ENCODE measurements at regions not wholly inside any gene's neighbourhood (a gene's known extent, or its start where the extent isn't known, plus 50 kb on each side); places are given as distances from the start of the nearest gene placed in this dataset.

DNA sequence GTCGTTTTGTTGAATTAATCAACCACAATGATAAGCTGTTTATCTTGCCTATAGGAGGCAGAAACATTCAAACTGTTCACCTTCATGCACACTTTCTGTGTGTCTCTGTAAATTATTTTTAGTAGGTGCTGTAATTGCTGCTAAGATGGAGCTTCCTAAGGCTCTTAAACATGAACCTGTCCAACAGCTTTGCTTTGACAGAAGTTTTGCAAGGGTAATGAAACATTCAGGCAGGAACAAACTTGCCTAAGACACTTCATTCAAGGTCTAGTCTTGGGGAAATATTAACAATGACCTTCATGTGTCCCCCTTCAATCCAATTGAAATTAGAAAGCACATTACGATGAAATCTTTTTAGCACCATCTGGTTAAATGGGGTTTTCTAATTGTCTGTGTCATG lies 156.1 kb downstream of the DIPK2A start:
- peaks cover 14% of the 10 kb centered on the region for H3K9me3 Mint-ChIP-seq
- Histone ChIP-seq H3K4me3 (ENCODE audit: low read length) (peak overlapping the region; percentile 36), H3K9me3 (ENCODE audit: control insufficient read depth, low read length) (peaks cover 10% of the 10 kb centered on the region), H3K9ac (ENCODE audit: extremely low read depth, low read length, poor library complexity, severe bottlenecking) (no peak overlapping the region), H3K36me3 (ENCODE audit: control insufficient read depth, insufficient read depth, low read length) (no peaks in the 10 kb centered on the region), H3K27me3 (ENCODE audit: control insufficient read depth, insufficient read depth, low read length, poor library complexity, severe bottlenecking) (no peaks in the 10 kb centered on the region), H3K27ac (ENCODE audit: low read depth, low read length) (peak overlapping the region; percentile 80), H3K4me1 (ENCODE audit: control insufficient read depth, insufficient read depth, low read length) (peaks cover 3% of the 10 kb centered on the region)
- H3K4me3 Mint-ChIP-seq = peak overlapping the region; percentile 1
- H3K36me3 Mint-ChIP-seq (ENCODE audit: low read depth) = no peaks in the 10 kb centered on the region
- TF ChIP-seq, protein P1, sequence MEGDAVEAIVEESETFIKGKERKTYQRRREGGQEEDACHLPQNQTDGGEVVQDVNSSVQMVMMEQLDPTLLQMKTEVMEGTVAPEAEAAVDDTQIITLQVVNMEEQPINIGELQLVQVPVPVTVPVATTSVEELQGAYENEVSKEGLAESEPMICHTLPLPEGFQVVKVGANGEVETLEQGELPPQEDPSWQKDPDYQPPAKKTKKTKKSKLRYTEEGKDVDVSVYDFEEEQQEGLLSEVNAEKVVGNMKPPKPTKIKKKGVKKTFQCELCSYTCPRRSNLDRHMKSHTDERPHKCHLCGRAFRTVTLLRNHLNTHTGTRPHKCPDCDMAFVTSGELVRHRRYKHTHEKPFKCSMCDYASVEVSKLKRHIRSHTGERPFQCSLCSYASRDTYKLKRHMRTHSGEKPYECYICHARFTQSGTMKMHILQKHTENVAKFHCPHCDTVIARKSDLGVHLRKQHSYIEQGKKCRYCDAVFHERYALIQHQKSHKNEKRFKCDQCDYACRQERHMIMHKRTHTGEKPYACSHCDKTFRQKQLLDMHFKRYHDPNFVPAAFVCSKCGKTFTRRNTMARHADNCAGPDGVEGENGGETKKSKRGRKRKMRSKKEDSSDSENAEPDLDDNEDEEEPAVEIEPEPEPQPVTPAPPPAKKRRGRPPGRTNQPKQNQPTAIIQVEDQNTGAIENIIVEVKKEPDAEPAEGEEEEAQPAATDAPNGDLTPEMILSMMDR (conservative IDR thresholded peaks at IDR 0.05) = no peak
- H3K4me1 Mint-ChIP-seq = peaks cover 20% of the 10 kb centered on the region
- no peak for DNase-seq
- 79 to 86% methylated on average over 1 to 2 of the region's 2 CpGs for WGBS, 2 experiments (ENCODE audit: insufficient coverage in 1 of 2, insufficient read length in 1 of 2)
- no peaks in the 10 kb centered on the region for H3K27me3 Mint-ChIP-seq (ENCODE audit: insufficient read depth)
- H3K27ac Mint-ChIP-seq = peak overlapping the region; percentile 25

DNA sequence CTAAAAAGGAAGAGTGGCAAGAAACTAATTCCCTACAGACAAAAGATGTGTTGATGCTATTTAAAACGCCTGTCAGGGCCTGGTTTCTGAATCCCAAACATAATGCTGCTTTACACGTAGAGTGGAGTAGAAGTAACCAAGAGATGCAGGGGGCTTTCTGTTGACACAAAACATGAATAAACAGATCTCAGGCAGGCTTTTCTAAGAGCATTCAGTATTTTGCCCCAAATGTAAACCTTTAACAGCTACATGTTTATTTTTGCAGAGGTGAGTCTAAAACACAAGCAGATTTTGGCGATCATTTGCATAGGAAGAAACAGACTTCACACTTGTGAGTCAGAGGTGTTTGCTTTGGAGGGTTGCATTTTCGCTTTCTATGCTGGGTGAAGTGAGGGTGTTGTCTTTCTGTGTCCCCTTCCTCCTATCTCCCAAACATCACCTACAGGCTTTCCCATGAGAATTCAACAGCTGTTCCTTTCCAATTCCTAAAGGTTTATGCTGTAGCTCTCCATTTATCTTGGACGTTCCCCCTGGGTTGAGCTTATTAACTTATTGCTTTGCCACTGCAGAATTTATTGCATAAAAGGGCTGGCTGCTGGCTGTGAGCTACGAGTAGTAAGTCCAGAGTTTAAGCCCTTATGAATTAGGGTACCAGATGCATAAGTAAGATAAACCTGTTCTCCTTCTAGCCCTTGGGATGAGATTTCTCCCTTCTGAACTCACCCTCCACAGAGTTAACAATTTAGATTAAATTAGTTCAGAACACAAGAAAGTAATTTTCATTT lies 156.7 kb downstream of the DIPK2A start:
- Histone ChIP-seq H3K4me1 (ENCODE audit: control insufficient read depth, insufficient read depth, low read length) (peaks cover 3% of the 10 kb centered on the region), H3K36me3 (ENCODE audit: control insufficient read depth, insufficient read depth, low read length) (no peaks in the 10 kb centered on the region), H3K9me3 (ENCODE audit: control insufficient read depth, low read length) (peaks cover 10% of the 10 kb centered on the region), H3K27me3 (ENCODE audit: control insufficient read depth, insufficient read depth, low read length, poor library complexity, severe bottlenecking) (no peaks in the 10 kb centered on the region), H3K4me3 (ENCODE audit: low read length) (peak overlapping the region; percentile 36), H3K27ac (ENCODE audit: low read depth, low read length) (peak overlapping the region; percentile 80), H3K9ac (ENCODE audit: extremely low read depth, low read length, poor library complexity, severe bottlenecking) (no peak overlapping the region)
- TF ChIP-seq, protein P1 (conservative IDR thresholded peaks at IDR 0.05) = no peak
- H3K27ac Mint-ChIP-seq = peak overlapping the region; percentile 25
- no peaks in the 10 kb centered on the region for H3K36me3 Mint-ChIP-seq (ENCODE audit: low read depth)
- peaks cover 18% of the 10 kb centered on the region for H3K4me1 Mint-ChIP-seq
- peak; percentile 57 for DNase-seq
- peaks cover 14% of the 10 kb centered on the region for H3K9me3 Mint-ChIP-seq
- peak overlapping the region; percentile 1 for H3K4me3 Mint-ChIP-seq
- 33 to 40% methylated on average over 2 to 5 of the region's 6 CpGs for WGBS, 2 experiments (ENCODE audit: insufficient coverage in 1 of 2, insufficient read length in 1 of 2)
- no peaks in the 10 kb centered on the region for H3K27me3 Mint-ChIP-seq (ENCODE audit: insufficient read depth)

DNA sequence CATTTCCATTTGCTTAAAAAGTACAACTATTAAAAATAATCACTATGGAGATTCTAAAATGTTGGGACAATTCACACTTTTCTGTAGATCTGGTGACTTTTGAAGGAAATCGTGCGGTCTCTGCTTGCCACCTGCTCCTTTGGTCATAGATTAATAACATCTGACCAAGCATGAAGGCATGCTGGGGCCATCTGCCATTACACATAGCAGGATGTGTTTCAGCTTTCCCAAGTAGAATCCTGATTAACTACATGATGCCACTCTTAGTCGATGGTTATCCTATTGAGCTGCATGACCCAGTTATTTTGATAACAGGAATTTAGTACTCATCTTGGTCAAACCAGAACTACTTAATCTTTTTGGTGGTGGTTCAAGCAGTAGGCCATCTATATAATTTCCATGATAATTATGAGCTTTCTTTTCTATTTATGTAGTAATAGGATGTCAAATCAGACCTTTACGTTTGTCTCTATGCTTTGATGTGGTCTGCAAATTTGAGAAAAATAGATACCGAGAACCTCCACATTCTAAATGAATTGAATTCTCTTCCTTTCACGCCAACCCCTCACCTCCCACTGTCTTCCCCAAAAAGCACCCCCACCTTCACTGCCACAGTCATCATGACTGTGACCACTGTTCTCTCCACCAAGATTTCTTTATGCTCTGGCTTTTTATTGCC lies 158.1 kb downstream of the DIPK2A start:
- WGBS, 2 experiments (ENCODE audit: insufficient coverage in 1 of 2, insufficient read length in 1 of 2) = 94 to 95% methylated on average over 3 to 6 of the region's 6 CpGs
- DNase-seq = no peak
- Mint-ChIP-seq H3K4me3 (no peak overlapping the region), H3K9me3 (peaks cover 14% of the 10 kb centered on the region), H3K27me3 (ENCODE audit: insufficient read depth) (no peaks in the 10 kb centered on the region), H3K27ac (no peak overlapping the region), H3K4me1 (peaks cover 18% of the 10 kb centered on the region), H3K36me3 (ENCODE audit: low read depth) (no peaks in the 10 kb centered on the region)
- TF ChIP-seq, protein P1 (conservative IDR thresholded peaks at IDR 0.05) = no peak
- H3K36me3 ChIP-seq (ENCODE audit: control insufficient read depth, insufficient read depth, low read length) = no peaks in the 10 kb centered on the region
- no peak overlapping the region for H3K27ac ChIP-seq (ENCODE audit: low read depth, low read length)
- no peak overlapping the region for H3K4me3 ChIP-seq (ENCODE audit: low read length)
- peaks cover 3% of the 10 kb centered on the region for H3K4me1 ChIP-seq (ENCODE audit: control insufficient read depth, insufficient read depth, low read length)
- peaks cover 10% of the 10 kb centered on the region for H3K9me3 ChIP-seq (ENCODE audit: control insufficient read depth, low read length)
- no peak overlapping the region for H3K9ac ChIP-seq (ENCODE audit: extremely low read depth, low read length, poor library complexity, severe bottlenecking)
- no peaks in the 10 kb centered on the region for H3K27me3 ChIP-seq (ENCODE audit: control insufficient read depth, insufficient read depth, low read length, poor library complexity, severe bottlenecking)
